ENCODE measurements at regions not wholly inside any gene's neighbourhood (a gene's known extent, or its start where the extent isn't known, plus 50 kb on each side); places are given as distances from the start of the nearest gene placed in this dataset.

GRCh38 chrX:13888284-13888683, 71.4 kb upstream of the GPM6B start:
- H3K4me3 Mint-ChIP-seq = no peak overlapping the region
- H3K4me1 Mint-ChIP-seq (ENCODE audit: low read depth) = no peaks in the 10 kb centered on the region
- no peak overlapping the region for H3K27ac Mint-ChIP-seq
- DNase-seq = no peak
- CTCF ChIA-PET = no interaction called here
- H3K27me3 Mint-ChIP-seq = peaks cover 3% of the 10 kb centered on the region
- no peak for ATAC-seq
- intact Hi-C loops (cut with micrococcal nuclease) = no loop called here
- no peaks in the 10 kb centered on the region for H3K36me3 Mint-ChIP-seq (ENCODE audit: low read depth)
- POLR2A ChIA-PET = no interaction called here
- no peaks in the 10 kb centered on the region for H3K9me3 Mint-ChIP-seq
- TF ChIP-seq CTCF (IDR thresholded peaks at IDR 0.05) = no peak

DNA sequence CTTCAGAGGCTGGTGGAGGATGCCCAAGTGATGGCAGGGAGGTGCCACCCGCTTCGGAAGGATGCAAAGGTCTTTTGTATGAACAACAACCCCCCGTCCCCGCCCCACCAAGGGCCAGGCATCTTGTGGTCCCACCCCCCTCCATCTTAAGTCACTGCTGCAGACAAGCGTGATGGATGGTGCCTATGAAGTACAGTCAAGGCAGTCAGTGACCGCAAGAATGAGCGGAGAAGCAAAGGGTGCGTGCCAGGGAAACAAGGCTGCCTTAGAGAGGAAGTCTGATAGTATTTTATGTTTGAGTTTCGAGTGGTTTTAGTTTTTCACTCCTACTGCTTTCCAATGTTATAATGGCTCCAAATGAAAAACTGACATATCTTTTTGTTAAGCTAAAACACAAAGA, 68.7 kb upstream of the GPM6B start:
- no peak overlapping the region for H3K4me3 Mint-ChIP-seq
- TF ChIP-seq CTCF (IDR thresholded peaks at IDR 0.05) = no peak
- H3K4me1 Mint-ChIP-seq (ENCODE audit: low read depth) = no peaks in the 10 kb centered on the region
- peaks cover 3% of the 10 kb centered on the region for H3K27me3 Mint-ChIP-seq
- no peak overlapping the region for H3K27ac Mint-ChIP-seq
- no peaks in the 10 kb centered on the region for H3K9me3 Mint-ChIP-seq
- intact Hi-C loops (cut with micrococcal nuclease) = no loop called here
- POLR2A ChIA-PET = no interaction called here
- CTCF ChIA-PET = no interaction called here
- no peaks in the 10 kb centered on the region for H3K36me3 Mint-ChIP-seq (ENCODE audit: low read depth)
- ATAC-seq (no peak), DNase-seq (no peak)

- DNase-seq (no peak), ATAC-seq (no peak)
- no peak overlapping the region for H3K4me3 Mint-ChIP-seq
- CTCF ChIA-PET = no interaction called here
- POLR2A ChIA-PET = no interaction called here
- no peaks in the 10 kb centered on the region for H3K27me3 Mint-ChIP-seq
- no peaks in the 10 kb centered on the region for H3K36me3 Mint-ChIP-seq (ENCODE audit: low read depth)
- intact Hi-C loops (cut with micrococcal nuclease) = no loop called here
- TF ChIP-seq CTCF (IDR thresholded peaks at IDR 0.05) = no peak
- no peaks in the 10 kb centered on the region for H3K4me1 Mint-ChIP-seq (ENCODE audit: low read depth)
- no peaks in the 10 kb centered on the region for H3K9me3 Mint-ChIP-seq
- no peak overlapping the region for H3K27ac Mint-ChIP-seq
These were observed 59.8 kb upstream of the GPM6B start for GRCh38 chrX:13876652-13877051.

DNA sequence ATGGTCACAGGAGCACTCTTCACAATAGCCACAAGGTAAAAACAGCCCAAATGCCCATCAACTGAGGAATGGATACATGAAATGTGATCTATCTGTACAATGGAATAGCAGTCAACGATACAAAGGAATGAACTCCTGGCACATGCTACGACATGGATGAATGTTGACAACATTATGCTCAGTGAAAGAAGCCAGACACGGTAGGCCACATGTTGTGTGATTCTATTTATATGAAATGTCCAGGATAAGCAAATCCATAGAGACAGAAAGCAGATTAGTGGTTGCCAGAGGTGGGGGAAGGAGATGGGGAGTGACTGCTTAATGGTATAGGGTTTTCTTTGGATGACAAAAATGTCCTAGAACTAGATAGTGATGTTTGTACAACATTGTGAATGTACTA, 58.7 kb upstream of the GPM6B start:
- ATAC-seq = no peak
- H3K9me3 Mint-ChIP-seq = no peaks in the 10 kb centered on the region
- no peak overlapping the region for H3K27ac Mint-ChIP-seq
- H3K4me3 Mint-ChIP-seq = no peak overlapping the region
- CTCF ChIA-PET = no interaction called here
- no peaks in the 10 kb centered on the region for H3K36me3 Mint-ChIP-seq (ENCODE audit: low read depth)
- no peaks in the 10 kb centered on the region for H3K27me3 Mint-ChIP-seq
- no peak for TF ChIP-seq CTCF (IDR thresholded peaks at IDR 0.05)
- H3K4me1 Mint-ChIP-seq (ENCODE audit: low read depth) = no peaks in the 10 kb centered on the region
- DNase-seq = no peak
- intact Hi-C loops (cut with micrococcal nuclease) = no loop called here
- POLR2A ChIA-PET = no interaction called here

- intact Hi-C loops (cut with micrococcal nuclease) = no loop called here
- CTCF ChIA-PET = no interaction called here
- Mint-ChIP-seq H3K27ac (no peak overlapping the region), H3K9me3 (no peaks in the 10 kb centered on the region), H3K27me3 (no peaks in the 10 kb centered on the region), H3K4me3 (no peak overlapping the region), H3K4me1 (ENCODE audit: low read depth) (no peaks in the 10 kb centered on the region), H3K36me3 (ENCODE audit: low read depth) (no peaks in the 10 kb centered on the region)
- TF ChIP-seq CTCF (IDR thresholded peaks at IDR 0.05) = no peak
- POLR2A ChIA-PET = no interaction called here
- ATAC-seq (no peak), DNase-seq (no peak)
These were observed 51.7 kb upstream of the GPM6B start for GRCh38 chrX:13868591-13868990.

Data from activated CD8-positive, alpha-beta T cell treated with anti-CD3 and anti-CD28 coated beads for 36 hours (primary cell).